Motor neuron (in vitro differentiated cells): ENCODE measurements at regions not wholly inside any gene's neighbourhood (a gene's known extent, or its start where the extent isn't known, plus 50 kb on each side); places are given as distances from the start of the nearest gene placed in this dataset.

Experiments
- ATAC-seq, 8 experiments: fragments of 200-7000 bp; cut with Tn5 transposase; replicated peaks in 6 of 8; 2 replicates each; pipeline ENCODE4 v1.8.0; 2021; ENCODE audit warnings: mild to moderate bottlenecking in 8 of 8, moderate library complexity in 8 of 8
- H3K27ac ChIP-seq, 2 donors: fragments of 250-450 bp; sonication (Bioruptor Pico); 2 replicates each; pipeline ENCODE4 v1.9.0; 2021; ENCODE audit warnings: antibody characterized with exemption in 2 of 2, mild to moderate bottlenecking in 2 of 2, moderate library complexity in 1 of 2
- H3K4me1 ChIP-seq, 2 donors: fragments of 250-450 bp; sonication (Bioruptor Pico); replicated peaks in 1 of 2; 2 replicates each; pipeline ENCODE4 v1.6.1; 2021; ENCODE audit warnings: antibody characterized with exemption in 2 of 2, mild to moderate bottlenecking in 2 of 2, moderate library complexity in 1 of 2
- H3K4me3 ChIP-seq, 5 donors: fragments of 250-450 bp; sonication (Bioruptor Pico); 2 replicates each; pipeline ENCODE4 v1.9.0; 2021; ENCODE audit warnings: antibody characterized with exemption in 5 of 5, mild to moderate bottlenecking in 5 of 5, moderate library complexity in 4 of 5
- WGBS, 10 experiments: fragments of 450-650 bp; shearing (Covaris generic); methylation state at CpG; one replicate each; pipeline ENCODE4 v1.0.0; 2022; 5-methylcytosine and 5-hydroxymethylcytosine counted together
- in situ Hi-C, 9 experiments: fragments of 400-800 bp; cut with MboI; loops; one replicate each; pipeline ENCODE4 v1.15.0; 2021; ENCODE audit warnings: low sequenced_read_pairs in 9 of 9, low pct_unique_long_range_greater_than_20kb in 2 of 9; ENCODE audit not compliant: unreplicated experiment in 9 of 9

DNA sequence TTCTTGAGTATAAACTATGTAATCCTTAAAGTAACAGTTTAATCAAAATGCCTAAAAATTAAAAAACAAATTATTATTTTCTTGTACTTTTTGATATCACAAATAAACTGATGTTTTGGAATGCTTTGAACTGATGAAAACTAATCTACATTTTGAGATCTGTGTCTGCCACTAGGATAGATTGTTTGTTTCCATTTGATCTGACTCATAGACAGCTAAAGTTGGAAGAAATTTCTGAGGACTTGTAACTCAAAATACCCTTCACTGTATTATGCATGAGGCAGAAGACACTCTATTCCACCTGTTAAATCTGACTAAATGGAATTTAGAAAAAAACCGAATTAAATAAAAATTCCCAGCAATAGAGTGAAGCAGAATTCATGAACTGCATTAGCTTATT lies 1400.0 kb upstream of the FLRT2 start:
- H3K4me3 ChIP-seq: no peak overlapping the region
- H3K4me1 ChIP-seq: no peaks in the 10 kb centered on the region
- WGBS, 10 experiments: 0 to 100% (median 61%) methylated on average over 1 of the region's 1 CpG; no CpG with 5 or more reads in 2 of the 10 experiments
- in situ Hi-C loops: no loop called here
- ATAC-seq: no peak
- H3K27ac ChIP-seq: no peak overlapping the region

DNA sequence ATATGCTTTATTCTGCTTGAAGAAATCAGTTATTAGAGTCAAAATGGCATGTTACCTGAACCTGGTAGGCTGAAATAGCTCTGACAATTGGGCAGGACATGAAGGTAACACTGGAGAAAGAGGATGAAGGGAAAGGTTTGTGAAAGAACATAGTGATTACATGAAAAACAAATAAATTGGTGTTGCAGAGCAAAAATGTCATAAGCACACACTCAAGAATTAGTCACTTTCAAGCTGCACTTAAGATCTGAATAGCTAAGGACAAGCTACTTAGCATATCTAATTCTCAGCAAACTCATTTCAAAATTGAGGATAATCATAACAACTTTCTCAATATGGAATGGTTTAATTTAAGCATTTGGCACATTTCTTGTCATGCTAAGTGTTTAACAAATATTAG lies 1398.0 kb upstream of the FLRT2 start:
- Histone ChIP-seq H3K4me3 (no peak overlapping the region), H3K27ac (no peak overlapping the region), H3K4me1 (no peaks in the 10 kb centered on the region)
- ATAC-seq: no peak
- in situ Hi-C loops: no loop called here

- Histone ChIP-seq H3K4me1 (no peaks in the 10 kb centered on the region), H3K4me3 (no peak overlapping the region), H3K27ac (no peak overlapping the region)
- no peak for ATAC-seq
- in situ Hi-C loops: no loop called here
- WGBS, 10 experiments: 0 to 95% (median 54%) methylated on average over 1 to 2 of the region's 2 CpGs; no CpG with 5 or more reads in 2 of the 10 experiments
Observed at GRCh38 chr14:84144166-84144565, 1385.8 kb upstream of the FLRT2 start.

GRCh38 chr14:84152452-84152851 lies 1377.5 kb upstream of the FLRT2 start:
- H3K27ac ChIP-seq: no peak overlapping the region
- WGBS, 10 experiments: 0 to 100% (median 92%) methylated on average over 1 to 9 of the region's 14 CpGs; no CpG with 5 or more reads in 1 of the 10 experiments
- ATAC-seq: no peak
- H3K4me3 ChIP-seq: no peak overlapping the region
- in situ Hi-C loops: no loop called here
- H3K4me1 ChIP-seq: no peaks in the 10 kb centered on the region

DNA sequence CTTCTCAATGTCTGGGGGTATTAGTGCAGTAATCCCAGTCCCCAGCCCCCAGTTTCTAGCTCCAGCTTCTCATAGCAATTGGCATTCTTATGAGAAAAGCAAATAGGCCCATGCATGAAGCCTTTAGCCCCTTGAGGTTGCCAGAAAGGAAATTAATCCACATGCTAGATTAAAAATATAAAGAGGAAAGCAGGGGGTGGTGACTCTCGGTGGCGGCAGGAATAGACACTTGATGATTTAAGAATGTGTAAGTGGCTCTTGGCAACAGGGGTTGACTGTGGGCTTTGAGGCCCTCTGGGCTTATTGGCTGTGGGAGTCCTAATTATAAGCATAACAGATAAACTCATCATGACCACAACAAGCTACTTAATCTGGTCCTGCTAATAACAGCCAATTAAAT lies 1367.3 kb upstream of the FLRT2 start:
- 20 to 89% (median 72%) methylated on average over 2 of the region's 2 CpGs; no CpG with 5 or more reads in 5 of the 10 experiments for WGBS, 10 experiments
- Histone ChIP-seq H3K4me1 (peaks cover 0 to 7% of the 10 kb centered on the region in 2 donors), H3K27ac (no peak overlapping the region), H3K4me3 (no peak overlapping the region)
- in situ Hi-C loops: no loop called here
- peak in 1 of 8 experiments; percentile 24 for ATAC-seq

- no peak overlapping the region for H3K27ac ChIP-seq
- ATAC-seq: no peak
- H3K4me3 ChIP-seq: no peak overlapping the region
- peaks cover 0 to 7% of the 10 kb centered on the region in 2 donors for H3K4me1 ChIP-seq
- 0 to 68% (median 41%) methylated on average over 2 to 3 of the region's 3 CpGs for WGBS, 10 experiments
- in situ Hi-C loops: no loop called here
Observed at GRCh38 chr14:84167026-84167425, 1362.9 kb upstream of the FLRT2 start.

- ATAC-seq: peak in 5 of 8 experiments; percentile 23 to 70 (median 67)
- H3K4me3 ChIP-seq: no peak overlapping the region
- 0 to 100% (median 60%) methylated on average over 1 to 2 of the region's 2 CpGs; no CpG with 5 or more reads in 1 of the 10 experiments for WGBS, 10 experiments
- H3K4me1 ChIP-seq: peaks cover 0 to 3% of the 10 kb centered on the region in 2 donors
- in situ Hi-C loops: no loop called here
- no peak overlapping the region for H3K27ac ChIP-seq
Observed at GRCh38 chr14:84180336-84180735, 1349.6 kb upstream of the FLRT2 start.

- H3K27ac ChIP-seq: no peak overlapping the region
- WGBS, 10 experiments: 0 to 100% (median 50%) methylated on average over 1 to 2 of the region's 2 CpGs; no CpG with 5 or more reads in 3 of the 10 experiments
- H3K4me3 ChIP-seq: no peak overlapping the region
- in situ Hi-C loops: no loop called here
- peaks cover 0 to 3% of the 10 kb centered on the region in 2 donors for H3K4me1 ChIP-seq
- ATAC-seq: no peak
Observed at GRCh38 chr14:84181072-84181471, 1348.9 kb upstream of the FLRT2 start.

DNA sequence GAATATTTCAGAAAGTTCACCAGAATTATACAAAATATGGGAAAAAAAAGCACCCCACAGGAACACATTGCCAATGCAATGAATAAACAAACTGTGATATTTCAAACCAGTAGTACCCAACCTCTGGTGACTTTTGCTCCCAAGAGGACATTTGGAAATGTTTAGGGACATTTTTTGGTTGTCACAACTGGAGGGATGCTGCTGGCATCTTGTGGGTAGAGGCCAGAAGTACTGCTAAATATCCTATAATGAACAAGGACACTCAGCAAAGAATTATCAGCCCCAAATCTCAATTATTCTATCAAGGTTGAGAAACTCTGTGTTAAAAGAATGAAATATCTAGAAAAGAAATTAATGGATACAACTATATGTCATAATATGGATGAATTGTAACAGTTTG lies 1334.4 kb upstream of the FLRT2 start:
- Histone ChIP-seq H3K4me1 (no peaks in the 10 kb centered on the region), H3K27ac (no peak overlapping the region), H3K4me3 (no peak overlapping the region)
- ATAC-seq: no peak
- in situ Hi-C loops: no loop called here

- no peak overlapping the region for H3K27ac ChIP-seq
- WGBS, 10 experiments: 0 to 90% (median 44%) methylated on average over 1 of the region's 1 CpG; no CpG with 5 or more reads in 2 of the 10 experiments
- in situ Hi-C loops: no loop called here
- ATAC-seq: no peak
- no peak overlapping the region for H3K4me3 ChIP-seq
- no peaks in the 10 kb centered on the region for H3K4me1 ChIP-seq
Observed at GRCh38 chr14:84197704-84198103, 1332.2 kb upstream of the FLRT2 start.

GRCh38 chr14:84202486-84202885 lies 1327.5 kb upstream of the FLRT2 start:
- ATAC-seq: no peak
- Histone ChIP-seq H3K4me1 (no peaks in the 10 kb centered on the region), H3K27ac (no peak overlapping the region), H3K4me3 (no peak overlapping the region)
- WGBS, 10 experiments: 0 to 82% (median 4%) methylated on average over 1 to 2 of the region's 2 CpGs; no CpG with 5 or more reads in 4 of the 10 experiments
- in situ Hi-C loops: no loop called here

GRCh38 chr14:84203896-84204295 lies 1326.0 kb upstream of the FLRT2 start:
- ATAC-seq: no peak
- Histone ChIP-seq H3K4me3 (no peak overlapping the region), H3K4me1 (no peaks in the 10 kb centered on the region), H3K27ac (no peak overlapping the region)
- in situ Hi-C loops: no loop called here

DNA sequence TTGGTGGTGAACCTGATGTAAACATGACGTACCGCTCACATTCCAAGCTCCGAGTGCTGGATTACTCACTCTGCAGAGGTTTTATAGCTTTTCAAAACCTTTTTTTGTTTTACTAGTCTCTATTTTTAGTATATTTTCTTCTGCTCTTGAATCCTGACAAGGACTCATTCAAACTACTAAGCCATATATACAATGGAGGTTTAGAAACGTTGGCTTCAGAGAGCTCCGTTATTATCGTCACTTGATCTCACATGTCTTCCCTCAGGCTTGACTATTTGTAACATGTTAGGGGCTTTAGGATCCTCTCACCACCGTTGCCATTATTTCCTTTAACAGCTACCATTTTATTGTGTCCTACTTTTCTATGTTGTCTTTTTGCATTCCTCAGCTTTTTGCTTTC lies 1321.5 kb upstream of the FLRT2 start:
- no peak for ATAC-seq
- H3K4me1 ChIP-seq: no peaks in the 10 kb centered on the region
- no peak overlapping the region for H3K4me3 ChIP-seq
- in situ Hi-C loops: no loop called here
- H3K27ac ChIP-seq: no peak overlapping the region
- 38 to 98% (median 87%) methylated on average over 4 to 7 of the region's 7 CpGs for WGBS, 10 experiments

DNA sequence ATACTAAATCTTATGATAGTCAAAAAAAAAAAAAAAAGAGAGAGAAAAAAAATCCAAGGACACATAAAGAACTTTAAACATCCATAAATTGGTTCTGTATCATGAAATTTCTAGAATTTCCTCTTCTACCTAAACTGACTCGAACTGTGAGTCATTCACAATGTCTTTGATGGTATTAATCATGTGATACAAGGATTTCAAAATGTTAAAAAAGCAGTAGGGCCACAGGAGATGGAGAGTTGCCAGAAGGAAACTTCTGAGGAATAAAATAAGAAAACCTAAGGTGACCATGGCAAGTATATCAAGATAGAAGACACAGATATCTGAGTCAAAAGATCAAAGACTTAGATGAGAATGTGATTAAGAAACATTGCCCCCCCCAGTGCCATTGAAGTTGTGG lies 1320.9 kb upstream of the FLRT2 start:
- 0 to 40% (median 17%) methylated on average over 1 of the region's 1 CpG; no CpG with 5 or more reads in 1 of the 10 experiments for WGBS, 10 experiments
- ATAC-seq: no peak

More for the DNA sequence above, 1320.9 kb upstream of the FLRT2 start:
- in situ Hi-C loops: no loop called here
- Histone ChIP-seq H3K4me1 (no peaks in the 10 kb centered on the region), H3K27ac (no peak overlapping the region), H3K4me3 (no peak overlapping the region)
